ENCODE measurements at regions not wholly inside any gene's neighbourhood (a gene's known extent, or its start where the extent isn't known, plus 50 kb on each side); places are given as distances from the start of the nearest gene placed in this dataset.
A peak's percentile ranks its signal among the peaks of the same experiment; 100 is the strongest.

DNA sequence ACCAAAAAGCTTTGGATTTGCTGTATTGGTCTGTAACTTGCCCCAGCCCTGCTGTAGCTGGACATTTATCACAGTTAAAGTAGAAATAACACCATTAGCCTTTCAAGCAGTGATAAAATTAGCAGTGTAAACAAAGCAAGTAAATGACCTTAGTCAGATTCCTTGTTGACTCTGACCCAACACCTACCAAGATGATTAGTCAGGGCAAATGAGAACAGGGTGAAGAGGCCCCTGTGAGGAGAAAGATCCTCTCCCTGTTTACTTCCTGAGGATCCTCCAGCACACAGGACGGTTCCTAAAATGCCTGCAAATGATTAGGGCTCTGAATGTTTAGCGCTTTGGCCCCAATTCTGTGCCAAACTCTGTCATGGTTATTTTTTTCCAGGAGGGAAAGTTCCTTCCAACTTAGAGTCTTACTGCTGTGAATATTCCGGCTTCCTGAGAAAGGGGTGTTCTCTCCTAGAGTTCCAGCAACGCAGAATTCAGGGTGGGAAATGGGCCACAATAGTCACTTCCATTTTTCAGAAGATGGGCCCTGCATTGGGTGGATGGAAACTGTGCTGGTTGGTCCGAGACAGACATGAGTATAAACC is 259.0 kb upstream of the MYOCD start:
- DNase-seq (ENCODE audit: low read depth), result peak; percentile 32
- TF ChIP-seq, protein P1, sequence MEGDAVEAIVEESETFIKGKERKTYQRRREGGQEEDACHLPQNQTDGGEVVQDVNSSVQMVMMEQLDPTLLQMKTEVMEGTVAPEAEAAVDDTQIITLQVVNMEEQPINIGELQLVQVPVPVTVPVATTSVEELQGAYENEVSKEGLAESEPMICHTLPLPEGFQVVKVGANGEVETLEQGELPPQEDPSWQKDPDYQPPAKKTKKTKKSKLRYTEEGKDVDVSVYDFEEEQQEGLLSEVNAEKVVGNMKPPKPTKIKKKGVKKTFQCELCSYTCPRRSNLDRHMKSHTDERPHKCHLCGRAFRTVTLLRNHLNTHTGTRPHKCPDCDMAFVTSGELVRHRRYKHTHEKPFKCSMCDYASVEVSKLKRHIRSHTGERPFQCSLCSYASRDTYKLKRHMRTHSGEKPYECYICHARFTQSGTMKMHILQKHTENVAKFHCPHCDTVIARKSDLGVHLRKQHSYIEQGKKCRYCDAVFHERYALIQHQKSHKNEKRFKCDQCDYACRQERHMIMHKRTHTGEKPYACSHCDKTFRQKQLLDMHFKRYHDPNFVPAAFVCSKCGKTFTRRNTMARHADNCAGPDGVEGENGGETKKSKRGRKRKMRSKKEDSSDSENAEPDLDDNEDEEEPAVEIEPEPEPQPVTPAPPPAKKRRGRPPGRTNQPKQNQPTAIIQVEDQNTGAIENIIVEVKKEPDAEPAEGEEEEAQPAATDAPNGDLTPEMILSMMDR (conservative IDR thresholded peaks at IDR 0.05; ENCODE audit: low read length), result no peak
- no peak overlapping the region for H3K4me3 ChIP-seq (ENCODE audit: low read length)

DNA sequence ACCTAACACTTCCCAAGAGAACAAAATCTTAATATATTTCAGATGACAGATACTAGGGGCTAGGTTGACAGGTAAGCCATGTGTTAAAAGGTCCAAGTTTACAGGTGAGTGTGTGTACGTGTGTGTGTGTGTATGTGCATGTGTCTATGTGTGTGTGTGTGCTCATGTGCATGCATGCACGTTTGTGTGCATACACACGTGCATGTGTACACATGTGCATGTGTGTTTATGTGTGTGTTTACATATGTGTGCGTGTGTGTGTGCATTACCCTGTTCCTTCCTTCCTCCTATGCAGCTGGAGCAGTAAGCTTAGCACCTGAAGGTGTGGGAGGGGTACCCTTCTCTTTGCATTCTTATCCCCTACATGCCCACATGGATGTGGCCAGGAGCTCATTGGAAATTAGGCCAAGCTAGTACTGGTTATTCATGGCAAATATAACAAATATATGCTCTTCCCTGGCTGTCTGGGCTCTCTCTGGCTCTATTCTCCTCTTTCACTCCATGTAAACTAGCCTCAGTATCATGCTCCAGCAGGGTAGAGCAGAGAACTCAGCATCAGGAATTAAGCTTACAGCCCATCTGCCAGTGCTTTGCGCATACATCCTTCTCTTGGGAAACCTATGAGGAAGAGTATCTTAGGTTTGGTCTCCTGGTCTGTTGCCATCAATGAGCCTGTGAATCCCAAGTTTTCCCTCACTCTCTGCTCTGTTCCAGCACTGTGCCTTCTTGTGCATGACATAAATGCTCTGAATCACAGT is 258.0 kb upstream of the MYOCD start:
- TF ChIP-seq, protein P1 (conservative IDR thresholded peaks at IDR 0.05; ENCODE audit: low read length), result no peak

DNA sequence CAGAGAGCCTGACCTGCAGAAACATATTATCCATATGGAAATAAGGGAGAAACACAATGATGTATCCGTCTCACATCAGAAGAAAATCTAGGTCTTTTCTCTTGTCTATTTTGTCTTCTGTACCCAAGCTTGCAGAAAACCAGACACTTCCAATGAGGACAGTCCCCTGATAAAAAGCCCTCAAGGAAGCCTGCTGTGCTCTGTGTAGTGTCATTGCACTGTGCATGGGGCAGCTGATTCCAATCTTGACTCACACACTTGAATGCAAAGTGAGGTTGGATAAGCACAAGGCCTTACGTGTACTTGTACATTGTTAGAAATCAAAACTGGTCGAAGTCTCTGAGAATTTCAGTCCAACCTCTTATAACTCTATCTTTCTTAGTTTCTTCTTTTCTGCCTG is 256.6 kb upstream of the MYOCD start:
- TF ChIP-seq, protein P1 (conservative IDR thresholded peaks at IDR 0.05; ENCODE audit: low read length), result no peak
- H3K4me3 ChIP-seq (ENCODE audit: low read length), result no peak overlapping the region
- DNase-seq (ENCODE audit: low read depth), result no peak

More for the DNA sequence above, 258.0 kb upstream of the MYOCD start:
- DNase-seq (ENCODE audit: low read depth), result no peak
- H3K4me3 ChIP-seq (ENCODE audit: low read length), result no peak overlapping the region

DNA sequence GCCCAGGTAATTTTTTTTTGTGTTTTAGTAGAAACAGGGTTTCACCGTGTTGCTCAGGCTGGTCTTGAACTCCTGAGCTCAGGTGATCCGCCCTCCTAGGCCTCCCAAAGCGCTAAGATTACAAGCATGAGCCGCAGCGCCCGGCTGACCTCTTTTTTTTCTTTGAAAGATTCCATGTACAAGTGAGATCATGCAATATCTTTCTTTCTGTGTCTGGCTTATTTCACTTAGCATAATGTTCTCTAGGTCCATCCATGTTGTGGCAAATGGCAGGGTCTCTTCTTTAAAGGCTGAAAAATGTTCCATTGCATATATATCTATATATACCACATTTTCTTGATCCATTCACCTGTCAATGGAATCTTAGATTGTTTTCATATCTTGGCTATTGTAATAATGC is 255.0 kb upstream of the MYOCD start:
- TF ChIP-seq, protein P1 (conservative IDR thresholded peaks at IDR 0.05; ENCODE audit: low read length), result no peak
- no peak for DNase-seq (ENCODE audit: low read depth)
- no peak overlapping the region for H3K4me3 ChIP-seq (ENCODE audit: low read length)

DNA sequence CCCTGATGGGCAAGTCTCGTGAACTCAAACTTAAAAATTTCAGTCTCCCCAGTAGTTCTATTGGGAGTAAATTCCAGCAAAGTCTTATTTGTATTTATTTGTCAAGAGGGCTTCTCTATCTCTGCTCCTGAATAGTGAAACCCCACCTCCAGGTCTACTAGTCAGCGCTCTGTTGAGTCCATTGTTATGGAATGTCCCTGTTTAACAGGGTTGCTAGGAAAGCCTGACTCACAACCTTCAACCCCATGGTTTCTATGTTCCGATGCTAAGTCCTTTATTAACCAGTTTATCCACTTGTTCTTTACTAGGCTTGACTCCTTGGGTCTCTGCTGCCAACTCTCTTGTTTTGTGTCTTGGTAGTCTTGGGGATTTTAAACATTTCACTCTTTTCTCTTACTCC is 250.7 kb upstream of the MYOCD start:
- DNase-seq (ENCODE audit: low read depth), result peak; percentile 61
- no peak overlapping the region for H3K4me3 ChIP-seq (ENCODE audit: low read length)
- TF ChIP-seq, protein P1 (conservative IDR thresholded peaks at IDR 0.05; ENCODE audit: low read length), result no peak

DNA sequence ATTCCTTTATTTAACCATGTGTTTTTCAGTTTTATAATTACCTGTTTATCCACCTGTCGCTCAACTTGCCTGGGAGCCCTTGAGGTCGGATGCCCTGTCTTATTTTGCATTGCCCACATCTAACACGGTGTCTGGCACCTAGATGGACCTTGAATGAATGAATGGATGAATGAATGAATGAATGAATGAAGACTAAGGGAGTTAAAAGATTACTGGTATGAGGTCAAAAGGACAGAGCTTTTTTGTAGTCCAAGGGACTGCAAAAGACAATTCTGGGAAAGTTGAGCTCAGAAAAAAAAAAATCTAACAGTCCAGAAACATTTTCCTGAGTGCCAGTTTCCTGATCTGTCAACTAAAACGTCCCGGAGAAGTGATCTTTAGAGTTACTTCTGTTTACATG is 244.6 kb upstream of the MYOCD start:
- DNase-seq (ENCODE audit: low read depth), result no peak
- TF ChIP-seq, protein P1 (conservative IDR thresholded peaks at IDR 0.05; ENCODE audit: low read length), result no peak
- no peak overlapping the region for H3K4me3 ChIP-seq (ENCODE audit: low read length)

Data from AG10803 (cell line).